Adrenal gland (tissue), 5 donors: ENCODE measurements at regions not wholly inside any gene's neighbourhood (a gene's known extent, or its start where the extent isn't known, plus 50 kb on each side); places are given as distances from the start of the nearest gene placed in this dataset.

Experiments
- POLR2A ChIP-seq, 2 donors: fragments of 450-650 bp; IDR thresholded peaks; one replicate each; pipeline ENCODE4 v1.6.1; 2017; ENCODE audit warnings: antibody characterized with exemption in 2 of 2, mild to moderate bottlenecking in 2 of 2, moderate library complexity in 1 of 2
- TF ChIP-seq, protein P1 (sequence below), 6 experiments: fragments of 450-650 bp in 4 of 6; fragments of 200-600 bp in 2 of 6; sonication (generic) in 1 of 6; IDR thresholded peaks; 1 replicate in 5 of 6; 2 replicates in 1 of 6; pipeline versions ENCODE4 v1.5.1 to v1.8.0; 2016 to 2021; ENCODE audit warnings: antibody characterized with exemption in 6 of 6, mild to moderate bottlenecking in 2 of 6, moderate library complexity in 1 of 6
- donor health status: DM: no; HTN: no; CAD: no.

DNA sequence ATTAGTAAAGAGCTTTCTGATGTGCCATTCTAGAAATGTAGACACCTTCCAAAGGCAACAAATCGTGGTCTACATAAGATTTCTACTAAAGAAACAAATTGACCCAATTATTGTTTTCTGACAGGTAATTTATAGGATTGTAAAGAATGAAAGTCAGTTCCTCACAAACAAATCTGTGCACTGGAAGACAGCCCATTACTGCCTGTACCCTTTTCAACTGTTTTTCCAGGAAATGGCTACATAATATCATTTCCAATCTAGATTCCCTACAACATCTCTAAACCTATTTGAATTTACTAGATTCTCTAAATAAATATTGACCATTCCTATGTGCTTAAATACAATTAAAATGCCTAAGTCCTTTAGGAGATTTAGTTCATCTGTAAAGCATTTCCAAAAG lies 939.1 kb downstream of the FSCB start:
- TF ChIP-seq, protein P1, sequence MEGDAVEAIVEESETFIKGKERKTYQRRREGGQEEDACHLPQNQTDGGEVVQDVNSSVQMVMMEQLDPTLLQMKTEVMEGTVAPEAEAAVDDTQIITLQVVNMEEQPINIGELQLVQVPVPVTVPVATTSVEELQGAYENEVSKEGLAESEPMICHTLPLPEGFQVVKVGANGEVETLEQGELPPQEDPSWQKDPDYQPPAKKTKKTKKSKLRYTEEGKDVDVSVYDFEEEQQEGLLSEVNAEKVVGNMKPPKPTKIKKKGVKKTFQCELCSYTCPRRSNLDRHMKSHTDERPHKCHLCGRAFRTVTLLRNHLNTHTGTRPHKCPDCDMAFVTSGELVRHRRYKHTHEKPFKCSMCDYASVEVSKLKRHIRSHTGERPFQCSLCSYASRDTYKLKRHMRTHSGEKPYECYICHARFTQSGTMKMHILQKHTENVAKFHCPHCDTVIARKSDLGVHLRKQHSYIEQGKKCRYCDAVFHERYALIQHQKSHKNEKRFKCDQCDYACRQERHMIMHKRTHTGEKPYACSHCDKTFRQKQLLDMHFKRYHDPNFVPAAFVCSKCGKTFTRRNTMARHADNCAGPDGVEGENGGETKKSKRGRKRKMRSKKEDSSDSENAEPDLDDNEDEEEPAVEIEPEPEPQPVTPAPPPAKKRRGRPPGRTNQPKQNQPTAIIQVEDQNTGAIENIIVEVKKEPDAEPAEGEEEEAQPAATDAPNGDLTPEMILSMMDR (IDR thresholded peaks at IDR 0.05) = no peak
- no peak for TF ChIP-seq POLR2A (IDR thresholded peaks at IDR 0.05)
